CD14-positive monocyte (primary cell): ENCODE measurements at regions not wholly inside any gene's neighbourhood (a gene's known extent, or its start where the extent isn't known, plus 50 kb on each side); places are given as distances from the start of the nearest gene placed in this dataset.

ENCODE experiments used
- DNase-seq, 3 donors: peaks; one replicate each; pipeline ENCODE4 v3.0.0-alpha.2; 2011 to 2022
- H2AFZ ChIP-seq: 2 replicates; pipeline ENCODE4 v1.6.0; 2012; ENCODE audit warnings: mild to moderate bottlenecking, low read depth, low read length, inconsistent platforms; ENCODE audit not compliant: insufficient read depth, poor library complexity, severe bottlenecking
- H3K27ac ChIP-seq, 2 donors: 1 replicate in 1 of 2; 2 replicates in 1 of 2; pipeline ENCODE4 v1.5.1; 2012 to 2013; ENCODE audit warnings: low read length in 2 of 2, control low read depth in 1 of 2, inconsistent platforms in 1 of 2, low read depth in 1 of 2, mild to moderate bottlenecking in 1 of 2
- H3K27me3 ChIP-seq, 2 donors: one replicate each; pipeline versions ENCODE4 v1.6.0 to v1.6.1; 2011 to 2013; ENCODE audit warnings: low read length in 2 of 2; ENCODE audit not compliant: control insufficient read depth in 2 of 2, insufficient read depth in 2 of 2
- H3K36me3 ChIP-seq, 2 donors: replicated peaks in 1 of 2; 1 replicate in 1 of 2; 2 replicates in 1 of 2; pipeline versions ENCODE4 v1.5.1 to v1.6.1; 2012 to 2013; ENCODE audit warnings: low read length in 2 of 2, control low read depth in 1 of 2, inconsistent platforms in 1 of 2, mild to moderate bottlenecking in 1 of 2; ENCODE audit not compliant: insufficient read depth in 2 of 2, control insufficient read depth in 1 of 2
- H3K4me1 ChIP-seq, 2 donors: 1 replicate in 1 of 2; 2 replicates in 1 of 2; pipeline versions ENCODE4 v1.5.1 to v1.6.1; 2012 to 2013; ENCODE audit warnings: low read length in 2 of 2, control low read depth in 1 of 2, inconsistent platforms in 1 of 2, mild to moderate bottlenecking in 1 of 2, moderate library complexity in 1 of 2; ENCODE audit not compliant: insufficient read depth in 2 of 2, control insufficient read depth in 1 of 2
- H3K4me2 ChIP-seq: replicated peaks from 2 replicates; pipeline ENCODE3; 2012; ENCODE audit warnings: low read length, moderate library complexity, mild to moderate bottlenecking; ENCODE audit not compliant: poor library complexity, severe bottlenecking; ENCODE audit errors: extremely low read depth
- H3K4me3 ChIP-seq, 3 experiments: fragments of 200-600 bp in 1 of 3; sonication (generic) in 1 of 3; replicated peaks in 1 of 3; 1 replicate in 2 of 3; 2 replicates in 1 of 3; pipeline ENCODE4 v1.5.1; 2011 to 2013; ENCODE audit warnings: low read length in 3 of 3, mild to moderate bottlenecking in 3 of 3, control low read depth in 2 of 3, low read depth in 2 of 3, inconsistent platforms in 1 of 3, moderate library complexity in 1 of 3
- H3K79me2 ChIP-seq: 2 replicates; pipeline ENCODE4 v1.6.0; 2012; ENCODE audit warnings: mild to moderate bottlenecking, control low read depth, inconsistent platforms, low read length, moderate library complexity; ENCODE audit not compliant: insufficient read depth
- H3K9ac ChIP-seq: 2 replicates; pipeline ENCODE4 v1.6.0; 2017; ENCODE audit warnings: low read length, mild to moderate bottlenecking; ENCODE audit not compliant: insufficient read depth, poor library complexity, severe bottlenecking
- H3K9me3 ChIP-seq, 2 donors: replicated peaks in 1 of 2; 1 replicate in 1 of 2; 2 replicates in 1 of 2; pipeline versions ENCODE4 v1.5.1 to v1.6.1; 2012 to 2013; ENCODE audit warnings: low read length in 2 of 2, control low read depth in 1 of 2; ENCODE audit not compliant: control insufficient read depth in 1 of 2, insufficient read depth in 1 of 2
- H4K20me1 ChIP-seq: 2 replicates; pipeline ENCODE4 v1.6.0; 2012; ENCODE audit warnings: mild to moderate bottlenecking, low read length, control low read depth, moderate library complexity; ENCODE audit not compliant: insufficient read depth
- H3K27ac Mint-ChIP-seq, 7 donors: one replicate each; pipeline ENCODE4 v1.8.0; 2020; ENCODE audit warnings: mild to moderate bottlenecking in 7 of 7, mixed read lengths in 7 of 7, moderate library complexity in 6 of 7, inconsistent platforms in 2 of 7
- H3K27me3 Mint-ChIP-seq, 3 donors: one replicate each; pipeline ENCODE4 v1.8.0; 2021 to 2022; ENCODE audit warnings: low read depth in 3 of 3, mild to moderate bottlenecking in 3 of 3, mixed read lengths in 3 of 3, moderate library complexity in 3 of 3, inconsistent platforms in 1 of 3
- H3K36me3 Mint-ChIP-seq, 2 donors: one replicate each; pipeline ENCODE4 v1.8.0; 2020; ENCODE audit warnings: mixed read lengths in 2 of 2, inconsistent platforms in 1 of 2, mild to moderate bottlenecking in 1 of 2
- H3K4me1 Mint-ChIP-seq: one replicate; pipeline ENCODE4 v1.8.0; 2020; ENCODE audit warnings: mild to moderate bottlenecking, mixed read lengths
- H3K4me3 Mint-ChIP-seq, 2 donors: one replicate each; pipeline ENCODE4 v1.8.0; 2020; ENCODE audit warnings: mild to moderate bottlenecking in 2 of 2, mixed read lengths in 2 of 2, moderate library complexity in 1 of 2
- H3K9me3 Mint-ChIP-seq, 7 donors: one replicate each; pipeline ENCODE4 v1.8.0; 2020 to 2022; ENCODE audit warnings: mixed read lengths in 7 of 7, mild to moderate bottlenecking in 6 of 7, moderate library complexity in 6 of 7, inconsistent platforms in 2 of 7
- WGBS: methylation state at CpG from one replicate; pipeline ENCODE4 v1.1.5; 2013; ENCODE audit warnings: missing lambda C conversion rate; ENCODE audit not compliant: insufficient coverage; 5-methylcytosine and 5-hydroxymethylcytosine counted together
- intact Hi-C, 2 donors: fragments of 100-400 bp; cut with micrococcal nuclease; formaldehyde crosslinking; loops; one replicate each; pipeline versions ENCODE4 v1.15.0 to v1.15.1; 2023
- TF ChIP-seq, protein P1 (sequence below): fragments of 200-600 bp; IDR thresholded peaks from one replicate; pipeline ENCODE4 v1.8.0; 2022; ENCODE audit warnings: antibody characterized with exemption, mild to moderate bottlenecking

DNA sequence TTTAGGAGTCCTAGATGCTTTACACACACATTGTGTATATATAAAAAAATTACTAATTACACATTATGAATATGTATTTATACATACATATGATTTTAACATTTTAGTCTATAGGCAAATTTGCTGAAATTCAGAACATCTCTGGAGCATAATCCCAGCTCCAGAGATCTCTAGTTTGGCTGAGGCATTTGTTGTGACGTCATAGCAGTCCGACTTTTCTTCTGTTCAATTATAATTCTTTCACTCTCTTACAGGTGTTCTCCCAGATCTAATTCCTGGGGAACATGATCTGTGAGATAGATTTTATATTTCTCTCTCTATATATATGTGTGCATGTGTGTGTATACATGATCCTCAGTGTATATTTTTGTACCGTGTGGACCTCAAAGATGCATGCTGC lies 1876.2 kb downstream of the EFNA5 start:
- intact Hi-C loops: no loop called here
- H3K79me2 ChIP-seq: no peaks in the 10 kb centered on the region
- no peaks in the 10 kb centered on the region for H3K36me3 ChIP-seq
- H3K9ac ChIP-seq: no peak overlapping the region
- no peak overlapping the region for H3K27ac ChIP-seq
- H2AFZ ChIP-seq: no peak overlapping the region
- no peak overlapping the region for H3K4me2 ChIP-seq
- TF ChIP-seq, protein P1, sequence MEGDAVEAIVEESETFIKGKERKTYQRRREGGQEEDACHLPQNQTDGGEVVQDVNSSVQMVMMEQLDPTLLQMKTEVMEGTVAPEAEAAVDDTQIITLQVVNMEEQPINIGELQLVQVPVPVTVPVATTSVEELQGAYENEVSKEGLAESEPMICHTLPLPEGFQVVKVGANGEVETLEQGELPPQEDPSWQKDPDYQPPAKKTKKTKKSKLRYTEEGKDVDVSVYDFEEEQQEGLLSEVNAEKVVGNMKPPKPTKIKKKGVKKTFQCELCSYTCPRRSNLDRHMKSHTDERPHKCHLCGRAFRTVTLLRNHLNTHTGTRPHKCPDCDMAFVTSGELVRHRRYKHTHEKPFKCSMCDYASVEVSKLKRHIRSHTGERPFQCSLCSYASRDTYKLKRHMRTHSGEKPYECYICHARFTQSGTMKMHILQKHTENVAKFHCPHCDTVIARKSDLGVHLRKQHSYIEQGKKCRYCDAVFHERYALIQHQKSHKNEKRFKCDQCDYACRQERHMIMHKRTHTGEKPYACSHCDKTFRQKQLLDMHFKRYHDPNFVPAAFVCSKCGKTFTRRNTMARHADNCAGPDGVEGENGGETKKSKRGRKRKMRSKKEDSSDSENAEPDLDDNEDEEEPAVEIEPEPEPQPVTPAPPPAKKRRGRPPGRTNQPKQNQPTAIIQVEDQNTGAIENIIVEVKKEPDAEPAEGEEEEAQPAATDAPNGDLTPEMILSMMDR: no peak
- H3K4me3 ChIP-seq: no peak overlapping the region
- H3K4me1 Mint-ChIP-seq: no peaks in the 10 kb centered on the region
- H4K20me1 ChIP-seq: no peaks in the 10 kb centered on the region
- no peak overlapping the region for H3K27ac Mint-ChIP-seq
- WGBS: no CpG with 5 or more reads among the region's 3 CpGs
- no peak for DNase-seq
- H3K9me3 ChIP-seq: no peaks in the 10 kb centered on the region
- no peak overlapping the region for H3K4me3 Mint-ChIP-seq
- H3K27me3 ChIP-seq: no peaks in the 10 kb centered on the region
- H3K36me3 Mint-ChIP-seq: no peaks in the 10 kb centered on the region
- peaks cover 0 to 4% (median 0%) of the 10 kb centered on the region in 7 donors for H3K9me3 Mint-ChIP-seq
- H3K4me1 ChIP-seq: no peaks in the 10 kb centered on the region
- no peaks in the 10 kb centered on the region for H3K27me3 Mint-ChIP-seq

DNA sequence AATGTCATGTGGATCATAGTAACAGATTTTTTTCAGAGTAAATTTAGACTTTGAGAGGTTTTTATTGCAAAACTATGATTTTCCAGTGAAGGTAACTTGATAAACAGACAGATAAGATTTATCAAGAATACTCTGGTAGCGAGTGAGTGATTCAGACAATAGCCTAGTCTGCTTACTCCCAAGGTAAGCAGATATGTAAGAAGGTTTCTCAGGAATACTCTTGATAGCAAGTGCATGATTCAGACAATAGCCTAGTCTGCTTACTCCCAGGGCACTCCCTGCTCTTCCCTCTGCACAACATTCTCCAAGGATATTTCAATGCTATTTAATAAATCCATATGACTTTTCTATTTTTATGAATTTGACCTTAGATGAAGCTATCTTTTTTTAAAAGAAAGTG lies 1881.5 kb downstream of the EFNA5 start:
- H3K9me3 ChIP-seq: no peaks in the 10 kb centered on the region
- H3K9me3 Mint-ChIP-seq: peaks cover 0 to 3% (median 0%) of the 10 kb centered on the region in 7 donors
- no peaks in the 10 kb centered on the region for H3K27me3 Mint-ChIP-seq
- no peak overlapping the region for H2AFZ ChIP-seq
- H3K4me1 ChIP-seq: no peaks in the 10 kb centered on the region
- DNase-seq: no peak
- no peak overlapping the region for H3K4me2 ChIP-seq
- TF ChIP-seq, protein P1: no peak
- H3K4me3 ChIP-seq: no peak overlapping the region
- intact Hi-C loops: no loop called here
- no peak overlapping the region for H3K27ac Mint-ChIP-seq
- H3K9ac ChIP-seq: no peak overlapping the region
- no peaks in the 10 kb centered on the region for H3K27me3 ChIP-seq
- no peak overlapping the region for H3K4me3 Mint-ChIP-seq
- no peaks in the 10 kb centered on the region for H3K79me2 ChIP-seq
- H3K36me3 ChIP-seq: no peaks in the 10 kb centered on the region
- H3K4me1 Mint-ChIP-seq: no peaks in the 10 kb centered on the region
- no CpG with 5 or more reads among the region's 1 CpG for WGBS
- H3K27ac ChIP-seq: no peak overlapping the region
- H4K20me1 ChIP-seq: no peaks in the 10 kb centered on the region
- no peaks in the 10 kb centered on the region for H3K36me3 Mint-ChIP-seq
